ENCODE measurements at regions not wholly inside any gene's neighbourhood (a gene's known extent, or its start where the extent isn't known, plus 50 kb on each side); places are given as distances from the start of the nearest gene placed in this dataset.

GRCh38 chr7:81439591-81439990 is 330.3 kb downstream of the HGF start:
- no peak for TF ChIP-seq CTCF (IDR thresholded peaks at IDR 0.05; ENCODE audit: low read depth, low read length)
- TF ChIP-seq POLR2A (IDR thresholded peaks at IDR 0.05; ENCODE audit: extremely low read depth, insufficient read length) = no peak
- TF ChIP-seq MAX (IDR thresholded peaks at IDR 0.05; ENCODE audit: low read depth, low read length) = no peak
- no peak for TF ChIP-seq MYC (IDR thresholded peaks at IDR 0.05; ENCODE audit: low read depth, low read length)
